Liver (tissue), 8 donors: ENCODE measurements at regions not wholly inside any gene's neighbourhood (a gene's known extent, or its start where the extent isn't known, plus 50 kb on each side); places are given as distances from the start of the nearest gene placed in this dataset.

Experiments
- DNase-seq: peaks from one replicate; pipeline ENCODE4 v3.0.0-alpha.2; 2017; ENCODE audit warnings: low spot score
- H3K27ac ChIP-seq, 2 donors: one replicate each; pipeline ENCODE4 v1.7.0; 2013; ENCODE audit warnings: inconsistent platforms in 2 of 2, low read length in 2 of 2, control low read depth in 1 of 2, low read depth in 1 of 2, mild to moderate bottlenecking in 1 of 2
- H3K27me3 ChIP-seq, 4 donors: one replicate each; pipeline versions ENCODE4 v1.6.1 to v1.7.0; 2013; ENCODE audit warnings: low read length in 3 of 4, inconsistent platforms in 1 of 4, mild to moderate bottlenecking in 1 of 4, moderate library complexity in 1 of 4; ENCODE audit not compliant: control insufficient read depth in 4 of 4, insufficient read depth in 4 of 4
- H3K36me3 ChIP-seq, 4 donors: one replicate each; pipeline versions ENCODE4 v1.6.1 to v1.7.0; 2013; ENCODE audit warnings: low read length in 3 of 4, mild to moderate bottlenecking in 3 of 4, low read depth in 1 of 4, moderate library complexity in 1 of 4; ENCODE audit not compliant: control insufficient read depth in 4 of 4, insufficient read depth in 3 of 4
- H3K4me1 ChIP-seq, 4 donors: one replicate each; pipeline versions ENCODE4 v1.6.1 to v1.7.0; 2013; ENCODE audit warnings: low read length in 3 of 4, mild to moderate bottlenecking in 3 of 4, moderate library complexity in 1 of 4; ENCODE audit not compliant: control insufficient read depth in 4 of 4, insufficient read depth in 4 of 4
- H3K4me3 ChIP-seq, 3 donors: one replicate each; pipeline versions ENCODE4 v1.6.1 to v1.7.0; 2013; ENCODE audit warnings: low read length in 3 of 3, control low read depth in 1 of 3, low read depth in 1 of 3, mild to moderate bottlenecking in 1 of 3
- H3K9ac ChIP-seq, 2 donors: one replicate each; pipeline ENCODE4 v1.7.0; 2013; ENCODE audit warnings: low read length in 2 of 2, mild to moderate bottlenecking in 2 of 2, moderate library complexity in 2 of 2, control low read depth in 1 of 2, low read depth in 1 of 2
- H3K9me3 ChIP-seq, 4 donors: one replicate each; pipeline versions ENCODE4 v1.6.1 to v1.7.0; 2013; ENCODE audit warnings: low read length in 3 of 4; ENCODE audit not compliant: control insufficient read depth in 4 of 4
- ATF3 ChIP-seq: IDR thresholded peaks from 2 replicates; pipeline ENCODE4 v1.6.1; 2016; ENCODE audit warnings: antibody characterized with exemption
- CTCF ChIP-seq: fragments of 150-350 bp; IDR thresholded peaks from 2 replicates; pipeline ENCODE4 v1.5.1; 2017; ENCODE audit warnings: improper control_type of control experiment, low read depth, low read length; ENCODE audit not compliant: missing input control
- EGR1 ChIP-seq, 2 donors: IDR thresholded peaks; 2 replicates each; pipeline ENCODE4 v1.6.1; 2016 to 2018; ENCODE audit warnings: antibody characterized with exemption in 2 of 2, low read depth in 2 of 2
- FOXA2 ChIP-seq: IDR thresholded peaks from 2 replicates; pipeline ENCODE4 v1.6.1; 2016; ENCODE audit warnings: antibody characterized with exemption
- GABPA ChIP-seq, 2 donors: IDR thresholded peaks in 1 of 2; conservative IDR thresholded peaks in 1 of 2; 2 replicates each; pipeline ENCODE4 v1.6.1; 2016; ENCODE audit warnings: antibody characterized with exemption in 2 of 2, mild to moderate bottlenecking in 1 of 2, moderate library complexity in 1 of 2
- HNF4A ChIP-seq, 2 donors: conservative IDR thresholded peaks; 2 replicates each; pipeline ENCODE4 v1.6.1; 2016; ENCODE audit warnings: antibody characterized with exemption in 2 of 2, mild to moderate bottlenecking in 2 of 2
- HNF4G ChIP-seq: IDR thresholded peaks from 2 replicates; pipeline ENCODE4 v1.6.1; 2016; ENCODE audit warnings: antibody characterized with exemption
- REST ChIP-seq: IDR thresholded peaks from 2 replicates; pipeline ENCODE4 v1.6.1; 2016; ENCODE audit warnings: antibody characterized with exemption, mild to moderate bottlenecking
- SP1 ChIP-seq: IDR thresholded peaks from 2 replicates; pipeline ENCODE4 v1.6.1; 2018; ENCODE audit warnings: antibody characterized with exemption, mild to moderate bottlenecking
- YY1 ChIP-seq: IDR thresholded peaks from 2 replicates; pipeline ENCODE4 v1.6.1; 2016; ENCODE audit warnings: antibody characterized with exemption, mild to moderate bottlenecking
- ZBTB33 ChIP-seq: IDR thresholded peaks from 2 replicates; pipeline ENCODE4 v1.6.1; 2016; ENCODE audit warnings: antibody characterized with exemption
- WGBS: extraction: QIAGEN DNeasy Blood & Tissue Kit; methylation state at CpG from one replicate; pipeline ENCODE4 v1.1.7; 2013; 5-methylcytosine and 5-hydroxymethylcytosine counted together
- TF ChIP-seq, protein P1 (sequence below): IDR thresholded peaks from 2 replicates; pipeline ENCODE4 v1.6.1; 2016; ENCODE audit warnings: antibody characterized with exemption
- donor health status: healthy.
- donor health status: healthy.
- donor health status: healthy.
- donor health status: healthy.
- donor health status: healthy.

GRCh38 chr1:192080684-192081083 is 77.6 kb upstream of the RGS18 start:
- no peaks in the 10 kb centered on the region for H3K9me3 ChIP-seq
- DNase-seq: no peak
- no peaks in the 10 kb centered on the region for H3K36me3 ChIP-seq
- no peaks in the 10 kb centered on the region for H3K4me1 ChIP-seq
- H3K4me3 ChIP-seq: no peak overlapping the region
- WGBS: 53% methylated on average over 2 of the region's 2 CpGs
- no peak overlapping the region for H3K27ac ChIP-seq
- no peak for TF ChIP-seq ZBTB33
- TF ChIP-seq SP1: no peak
- no peak for TF ChIP-seq CTCF
- no peak for TF ChIP-seq GABPA (IDR thresholded peaks at IDR 0.05 in 1 of 2, conservative IDR thresholded peaks at IDR 0.05 in 1 of 2)
- TF ChIP-seq FOXA2: no peak
- TF ChIP-seq HNF4G: no peak
- H3K9ac ChIP-seq: no peak overlapping the region
- peaks cover 0 to 3% (median 0%) of the 10 kb centered on the region in 4 donors for H3K27me3 ChIP-seq

DNA sequence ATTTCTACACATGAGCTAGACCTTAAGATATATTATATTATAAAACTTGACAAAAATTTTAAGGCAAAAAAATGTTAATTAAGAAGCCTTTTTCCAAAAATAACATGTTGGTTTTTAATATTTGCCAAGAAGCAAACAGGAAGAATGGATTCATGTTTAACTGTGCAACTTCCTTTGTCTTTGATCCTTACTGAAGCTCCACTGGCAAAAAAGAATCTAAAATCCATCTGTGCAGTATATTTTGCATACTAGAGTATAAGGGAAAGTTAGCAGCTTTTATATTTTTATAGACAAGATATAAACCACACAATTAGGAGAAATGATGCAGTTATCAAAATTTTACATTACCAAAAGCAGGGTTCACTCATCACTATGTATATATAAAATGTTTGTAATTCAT is 76.9 kb upstream of the RGS18 start:
- Histone ChIP-seq H3K36me3 (no peaks in the 10 kb centered on the region), H3K9me3 (no peaks in the 10 kb centered on the region), H3K4me1 (no peaks in the 10 kb centered on the region), H3K4me3 (no peak overlapping the region), H3K9ac (no peak overlapping the region), H3K27me3 (peaks cover 0 to 3% (median 0%) of the 10 kb centered on the region in 4 donors), H3K27ac (no peak overlapping the region)
- DNase-seq: no peak
- TF ChIP-seq REST (no peak), HNF4A (conservative IDR thresholded peaks at IDR 0.05) (no peak), SP1 (no peak), YY1 (no peak), EGR1 (IDR thresholded peaks at IDR 0.05; ENCODE audit: low read depth in 2 of 2) (no peak), ATF3 (no peak)
- TF ChIP-seq, protein P1, sequence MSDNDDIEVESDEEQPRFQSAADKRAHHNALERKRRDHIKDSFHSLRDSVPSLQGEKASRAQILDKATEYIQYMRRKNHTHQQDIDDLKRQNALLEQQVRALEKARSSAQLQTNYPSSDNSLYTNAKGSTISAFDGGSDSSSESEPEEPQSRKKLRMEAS: no peak
